Trophoblast cell (in vitro differentiated cells and primary cell): ENCODE measurements at regions not wholly inside any gene's neighbourhood (a gene's known extent, or its start where the extent isn't known, plus 50 kb on each side); places are given as distances from the start of the nearest gene placed in this dataset.

Source experiments
- DNase-seq, 2 donors: peaks; one replicate each; pipeline ENCODE4 v3.0.0-alpha.2; 2016
- H2AFZ ChIP-seq: 2 replicates; pipeline ENCODE4 v1.6.1; 2013; ENCODE audit warnings: low read length, moderate library complexity, mild to moderate bottlenecking; ENCODE audit not compliant: insufficient read depth, poor library complexity
- H2AK5ac ChIP-seq: 2 replicates; pipeline ENCODE4 v1.6.1; 2013; ENCODE audit warnings: mild to moderate bottlenecking, low read length
- H2BK120ac ChIP-seq: 2 replicates; pipeline ENCODE4 v1.6.1; 2013; ENCODE audit warnings: low read length, mild to moderate bottlenecking, moderate library complexity; ENCODE audit not compliant: insufficient read depth, poor library complexity
- H2BK12ac ChIP-seq: 2 replicates; pipeline ENCODE4 v1.6.1; 2013; ENCODE audit warnings: mild to moderate bottlenecking, low read length, moderate library complexity
- H2BK5ac ChIP-seq: 2 replicates; pipeline ENCODE4 v1.6.1; 2013; ENCODE audit warnings: low read length, low read depth, moderate library complexity, mild to moderate bottlenecking; ENCODE audit not compliant: poor library complexity
- H3K14ac ChIP-seq: 2 replicates; pipeline ENCODE4 v1.6.1; 2013; ENCODE audit warnings: mild to moderate bottlenecking, low read length
- H3K18ac ChIP-seq: 2 replicates; pipeline ENCODE4 v1.6.1; 2013; ENCODE audit warnings: mild to moderate bottlenecking, low read length
- H3K23ac ChIP-seq: 2 replicates; pipeline ENCODE4 v1.6.1; 2013; ENCODE audit warnings: low read length
- H3K27ac ChIP-seq: 2 replicates; pipeline ENCODE4 v1.5.1; 2013; ENCODE audit warnings: low read depth, mild to moderate bottlenecking, inconsistent platforms, low read length, moderate library complexity
- H3K27me3 ChIP-seq: 2 replicates; pipeline ENCODE4 v1.6.1; 2013; ENCODE audit warnings: inconsistent platforms, mild to moderate bottlenecking, low read length, moderate library complexity; ENCODE audit not compliant: insufficient read depth
- H3K36me3 ChIP-seq, 2 experiments: 1 replicate in 1 of 2; 2 replicates in 1 of 2; pipeline ENCODE4 v1.6.1; 2013; ENCODE audit warnings: low read length in 2 of 2, mild to moderate bottlenecking in 2 of 2, moderate library complexity in 1 of 2; ENCODE audit not compliant: insufficient read depth in 2 of 2, control insufficient read depth in 1 of 2
- H3K4ac ChIP-seq: 2 replicates; pipeline ENCODE4 v1.6.1; 2013; ENCODE audit warnings: low read depth, mild to moderate bottlenecking, low read length, moderate library complexity
- H3K4me1 ChIP-seq, 2 experiments: 1 replicate in 1 of 2; 2 replicates in 1 of 2; pipeline ENCODE4 v1.6.1; 2013; ENCODE audit warnings: low read length in 2 of 2, mild to moderate bottlenecking in 2 of 2, moderate library complexity in 1 of 2; ENCODE audit not compliant: insufficient read depth in 2 of 2, control insufficient read depth in 1 of 2
- H3K4me2 ChIP-seq: 2 replicates; pipeline ENCODE4 v1.6.1; 2013; ENCODE audit warnings: inconsistent platforms, mild to moderate bottlenecking, low read length, moderate library complexity
- H3K4me3 ChIP-seq: 2 replicates; pipeline ENCODE4 v1.5.1; 2013; ENCODE audit warnings: mild to moderate bottlenecking, low read depth, low read length, inconsistent platforms
- H3K79me1 ChIP-seq: one replicate; pipeline ENCODE4 v1.6.1; 2013; ENCODE audit warnings: low read length
- H3K79me2 ChIP-seq: 2 replicates; pipeline ENCODE4 v1.6.1; 2013; ENCODE audit warnings: low read length, mild to moderate bottlenecking; ENCODE audit not compliant: control insufficient read depth, insufficient read depth, poor library complexity
- H3K9ac ChIP-seq: 2 replicates; pipeline ENCODE4 v1.6.1; 2013; ENCODE audit warnings: mild to moderate bottlenecking, low read length
- H3K9me3 ChIP-seq: 2 replicates; pipeline ENCODE4 v1.6.1; 2013; ENCODE audit warnings: low read depth, mild to moderate bottlenecking, control low read depth, inconsistent platforms, low read length; ENCODE audit not compliant: insufficient read depth
- H4K12ac ChIP-seq: 2 replicates; pipeline ENCODE4 v1.6.1; 2013; ENCODE audit warnings: low read depth, mild to moderate bottlenecking, low read length, moderate library complexity
- H4K8ac ChIP-seq: 2 replicates; pipeline ENCODE4 v1.6.1; 2013; ENCODE audit warnings: low read depth, mild to moderate bottlenecking, low read length, moderate library complexity
- H4K91ac ChIP-seq: one replicate; pipeline ENCODE4 v1.6.1; 2013; ENCODE audit warnings: low read depth, mild to moderate bottlenecking, low read length, moderate library complexity
- WGBS: extraction: QIAGEN DNeasy Blood & Tissue Kit; methylation state at CpG from one replicate; pipeline ENCODE4 v1.1.7; 2013; ENCODE audit warnings: missing lambda C conversion rate; ENCODE audit not compliant: insufficient read length, insufficient coverage; ENCODE audit errors: extremely low coverage; 5-methylcytosine and 5-hydroxymethylcytosine counted together

GRCh38 chr14:76599141-76599540 is 162.1 kb upstream of the VASH1 start:
- WGBS: no CpG with 5 or more reads among the region's 4 CpGs
- no peak overlapping the region for H2AK5ac ChIP-seq

GRCh38 chr14:76599559-76600287 is 161.5 kb upstream of the VASH1 start:
- H3K4me3 ChIP-seq: no peak overlapping the region
- H2BK5ac ChIP-seq: no peak overlapping the region
- no peak overlapping the region for H3K27ac ChIP-seq
- no peak overlapping the region for H2AFZ ChIP-seq
- no peaks in the 10 kb centered on the region for H3K79me1 ChIP-seq
- no peak overlapping the region for H3K18ac ChIP-seq
- H3K27me3 ChIP-seq: no peaks in the 10 kb centered on the region
- H3K4me1 ChIP-seq: no peaks in the 10 kb centered on the region
- no peak overlapping the region for H4K12ac ChIP-seq
- no peak overlapping the region for H2BK120ac ChIP-seq
- no peak overlapping the region for H3K4me2 ChIP-seq
- H3K9me3 ChIP-seq: peaks cover 3% of the 10 kb centered on the region
- no peak overlapping the region for H3K9ac ChIP-seq
- H3K36me3 ChIP-seq: no peaks in the 10 kb centered on the region
- no peaks in the 10 kb centered on the region for H3K79me2 ChIP-seq
- DNase-seq: no peak
- no peak overlapping the region for H3K14ac ChIP-seq
- no peak overlapping the region for H3K23ac ChIP-seq
- H2BK12ac ChIP-seq: no peak overlapping the region
- H3K4ac ChIP-seq: no peak overlapping the region
- no CpG with 5 or more reads among the region's 13 CpGs for WGBS
- no peak overlapping the region for H2AK5ac ChIP-seq
- H4K8ac ChIP-seq: no peak overlapping the region
- H4K91ac ChIP-seq: no peak overlapping the region

More at GRCh38 chr14:76599141-76599540, 162.1 kb upstream of the VASH1 start:
- Histone ChIP-seq H2BK120ac (no peak overlapping the region), H2AFZ (no peak overlapping the region), H3K27me3 (no peaks in the 10 kb centered on the region), H4K91ac (no peak overlapping the region), H3K4me3 (no peak overlapping the region), H3K18ac (no peak overlapping the region), H3K9me3 (peaks cover 3% of the 10 kb centered on the region), H3K4ac (no peak overlapping the region), H3K79me1 (no peaks in the 10 kb centered on the region), H3K23ac (no peak overlapping the region), H3K14ac (no peak overlapping the region), H4K8ac (no peak overlapping the region), H2BK5ac (no peak overlapping the region), H3K36me3 (no peaks in the 10 kb centered on the region), H3K4me2 (no peak overlapping the region), H3K79me2 (no peaks in the 10 kb centered on the region), H3K9ac (no peak overlapping the region), H3K27ac (no peak overlapping the region), H3K4me1 (no peaks in the 10 kb centered on the region), H2BK12ac (no peak overlapping the region), H4K12ac (no peak overlapping the region)
- DNase-seq: no peak

GRCh38 chr14:76603713-76604112 is 157.6 kb upstream of the VASH1 start:
- no CpG with 5 or more reads among the region's 7 CpGs for whole genome bisulfite sequencing
- Histone ChIP-seq H2BK5ac (no peak overlapping the region), H3K36me3 (no peaks in the 10 kb centered on the region), H4K91ac (no peak overlapping the region), H2AK5ac (no peak overlapping the region), H3K79me2 (no peaks in the 10 kb centered on the region), H3K23ac (no peak overlapping the region), H3K9ac (no peak overlapping the region), H2AFZ (no peak overlapping the region), H3K4me3 (no peak overlapping the region), H3K14ac (no peak overlapping the region), H4K8ac (no peak overlapping the region), H3K4me1 (no peaks in the 10 kb centered on the region), H3K79me1 (no peaks in the 10 kb centered on the region), H3K4me2 (no peak overlapping the region), H3K9me3 (peaks cover 5% of the 10 kb centered on the region), H3K27me3 (no peaks in the 10 kb centered on the region), H2BK12ac (no peak overlapping the region), H4K12ac (no peak overlapping the region), H3K27ac (no peak overlapping the region), H3K4ac (no peak overlapping the region), H2BK120ac (no peak overlapping the region), H3K18ac (no peak overlapping the region)
- no peak for DNase-seq

- Histone ChIP-seq H3K79me1 (no peaks in the 10 kb centered on the region), H3K18ac (no peak overlapping the region), H3K14ac (no peak overlapping the region), H4K91ac (no peak overlapping the region), H3K4me2 (no peak overlapping the region), H4K12ac (no peak overlapping the region), H3K23ac (no peak overlapping the region), H3K4me1 (no peaks in the 10 kb centered on the region), H2BK12ac (no peak overlapping the region), H3K79me2 (no peaks in the 10 kb centered on the region), H3K4me3 (no peak overlapping the region), H3K9ac (no peak overlapping the region), H3K36me3 (no peaks in the 10 kb centered on the region), H2BK5ac (no peak overlapping the region), H3K27ac (no peak overlapping the region), H2AK5ac (no peak overlapping the region), H3K4ac (no peak overlapping the region), H3K27me3 (no peaks in the 10 kb centered on the region), H2BK120ac (no peak overlapping the region), H2AFZ (no peak overlapping the region), H3K9me3 (peaks cover 3% of the 10 kb centered on the region), H4K8ac (no peak overlapping the region)
- no peak for DNase-seq
- no CpG with 5 or more reads among the region's 10 CpGs for WGBS
Observed at GRCh38 chr14:76607510-76607909, 153.8 kb upstream of the VASH1 start.
